NOMO-1 (cell line): ENCODE measurements at regions not wholly inside any gene's neighbourhood (a gene's known extent, or its start where the extent isn't known, plus 50 kb on each side); places are given as distances from the start of the nearest gene placed in this dataset.

Source experiments
- DNase-seq, 2 experiments: peaks; one replicate each; lab custom pipeline; 2025; ENCODE audit not compliant: unreplicated experiment in 2 of 2; lab: John Stamatoyannopoulos, UW

GRCh38 chr3:70805061-70805889 is 492.8 kb upstream of the MDFIC2 start:
- no peak for DNase-seq

GRCh38 chr3:70803891-70804290 is 491.5 kb upstream of the MDFIC2 start:
- no peak for DNase-seq

DNA sequence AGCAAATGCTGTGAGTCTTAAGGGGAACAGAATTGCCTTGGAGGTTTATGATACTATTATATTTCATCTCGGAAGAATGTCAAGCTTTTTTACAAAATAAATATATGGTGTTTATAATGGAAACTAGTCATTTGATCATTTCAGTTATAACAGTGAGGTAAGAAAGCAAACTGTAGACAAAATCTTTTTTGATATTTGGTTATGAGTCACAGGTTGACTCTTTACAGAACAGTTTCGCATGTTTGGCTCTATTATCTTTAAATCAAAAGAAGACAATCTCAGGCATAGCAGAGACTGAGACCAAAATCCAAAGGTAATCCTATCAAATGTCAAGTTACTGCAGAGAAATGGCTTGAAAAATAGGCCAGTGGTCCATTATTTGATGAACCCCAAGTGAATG is 490.9 kb upstream of the MDFIC2 start:
- no peak for DNase-seq

DNA sequence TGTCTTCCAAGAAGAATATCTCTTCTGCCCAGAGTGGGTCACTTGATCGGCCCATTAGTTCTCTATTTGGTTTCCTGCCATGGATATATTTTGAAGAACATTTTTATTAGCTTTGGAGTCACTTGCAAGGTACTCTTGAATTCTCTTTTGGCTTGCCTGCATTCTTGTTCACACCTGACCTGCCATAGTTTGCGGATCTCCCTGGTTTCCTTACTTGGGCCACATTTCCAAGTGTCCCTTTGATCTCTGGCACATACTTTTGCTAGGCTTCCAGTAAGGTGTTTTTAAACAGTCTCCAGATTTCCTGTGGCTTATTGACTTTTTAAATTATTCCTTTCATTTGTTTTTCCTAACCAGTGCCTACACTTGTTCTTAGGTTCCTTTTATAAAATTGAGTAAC is 488.5 kb upstream of the MDFIC2 start:
- DNase-seq = no peak

DNA sequence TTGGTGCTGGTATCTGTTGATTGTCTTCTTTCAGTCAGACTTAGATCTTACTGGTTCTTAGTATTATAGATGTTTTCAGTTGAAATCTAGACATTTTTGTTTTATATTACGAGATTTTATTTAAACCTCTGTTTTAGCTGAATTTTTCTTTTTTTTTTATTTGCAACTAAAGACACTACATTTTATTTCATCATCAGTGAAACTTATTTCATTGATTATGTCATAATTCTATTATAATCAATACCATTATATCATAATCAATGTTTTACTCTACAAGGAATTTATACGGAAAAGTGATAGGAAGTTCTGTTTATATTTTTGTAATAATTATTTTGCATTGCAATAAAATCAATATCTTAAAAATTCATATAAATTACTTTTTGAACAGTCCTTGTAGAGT is 477.4 kb upstream of the MDFIC2 start:
- DNase-seq = no peak

- DNase-seq = no peak
Observed at GRCh38 chr3:70780790-70781189, 468.4 kb upstream of the MDFIC2 start.

GRCh38 chr3:70779296-70779695 is 466.9 kb upstream of the MDFIC2 start:
- no peak for DNase-seq

- no peak for DNase-seq
Observed at GRCh38 chr3:70776081-70776480, 463.6 kb upstream of the MDFIC2 start.

GRCh38 chr3:70775257-70775656 is 462.8 kb upstream of the MDFIC2 start:
- DNase-seq = no peak

GRCh38 chr3:70774641-70775040 is 462.2 kb upstream of the MDFIC2 start:
- DNase-seq = no peak

- no peak for DNase-seq
Observed at GRCh38 chr3:70771426-70772147, 459.1 kb upstream of the MDFIC2 start.

GRCh38 chr3:70770650-70771049 is 458.2 kb upstream of the MDFIC2 start:
- no peak for DNase-seq

GRCh38 chr3:70766301-70766700 is 453.9 kb upstream of the MDFIC2 start:
- no peak for DNase-seq

GRCh38 chr3:70763894-70764293 is 451.5 kb upstream of the MDFIC2 start:
- no peak for DNase-seq

GRCh38 chr3:70757658-70758057 is 445.2 kb upstream of the MDFIC2 start:
- no peak for DNase-seq

- no peak for DNase-seq
Observed at GRCh38 chr3:70755526-70755925, 443.1 kb upstream of the MDFIC2 start.

DNA sequence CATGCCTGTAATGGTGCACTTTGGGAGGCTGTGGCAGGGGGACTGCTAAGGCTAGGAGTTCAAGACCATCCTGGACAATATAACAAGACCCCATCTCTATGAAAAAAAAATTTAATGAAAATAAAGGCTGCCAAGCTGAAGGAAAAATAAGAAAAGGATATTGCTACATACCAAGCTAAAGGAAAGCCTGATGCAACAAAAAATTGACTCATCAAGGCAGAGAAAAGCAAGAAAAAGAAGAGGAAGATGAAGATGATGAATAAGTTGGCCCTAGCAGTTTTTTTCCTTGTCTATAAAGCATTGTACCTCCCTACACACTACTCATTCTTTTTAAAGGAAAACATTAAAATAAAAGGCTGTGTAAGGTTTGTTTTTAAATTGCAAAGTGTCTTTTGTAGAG is 441.9 kb upstream of the MDFIC2 start:
- no peak for DNase-seq

GRCh38 chr3:70753572-70753971 is 441.1 kb upstream of the MDFIC2 start:
- no peak for DNase-seq

DNA sequence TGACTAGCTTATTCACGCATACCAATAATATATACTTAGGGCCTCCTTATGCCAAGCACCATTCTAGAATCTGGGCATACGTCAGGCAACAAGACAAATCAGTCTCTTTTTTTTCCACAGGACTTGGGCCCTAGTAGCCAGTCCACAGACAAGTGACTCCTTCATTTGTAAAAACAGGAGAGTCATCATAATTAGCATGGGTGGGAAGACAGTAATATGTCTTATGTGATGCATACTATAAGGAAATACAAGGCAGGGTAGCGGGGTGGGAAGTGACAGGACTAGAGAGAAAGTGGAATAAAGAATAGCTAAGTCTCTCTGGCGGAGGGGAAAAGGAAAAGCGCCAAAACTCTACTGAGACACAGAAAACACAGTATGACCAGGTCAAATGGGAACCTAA is 439.6 kb upstream of the MDFIC2 start:
- no peak for DNase-seq

DNA sequence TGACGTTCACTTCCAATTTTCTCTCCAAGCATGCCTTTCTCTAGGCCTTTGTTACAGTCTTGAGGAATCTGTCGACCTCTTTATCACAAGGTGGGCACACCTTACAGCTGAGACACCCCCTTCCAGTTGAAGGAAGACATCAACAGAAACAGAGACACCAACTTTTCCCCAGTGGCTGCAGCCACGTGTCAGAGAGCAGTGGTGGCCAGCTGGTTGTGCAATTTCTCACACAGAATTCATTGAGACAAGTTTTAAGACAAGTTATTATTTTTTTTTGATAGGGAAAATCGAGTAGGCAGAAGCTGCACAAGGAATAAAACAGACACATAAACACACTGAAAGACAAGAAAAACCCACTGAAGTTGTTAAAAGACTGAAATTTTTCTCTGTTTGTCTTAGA is 436.7 kb upstream of the MDFIC2 start:
- no peak for DNase-seq

- no peak for DNase-seq
Observed at GRCh38 chr3:70748593-70748992, 436.2 kb upstream of the MDFIC2 start.

- no peak for DNase-seq
Observed at GRCh38 chr3:70747847-70748246, 435.4 kb upstream of the MDFIC2 start.
